C4-2B (cell line): ENCODE measurements at regions not wholly inside any gene's neighbourhood (a gene's known extent, or its start where the extent isn't known, plus 50 kb on each side); places are given as distances from the start of the nearest gene placed in this dataset.

Experiments used
- ZFX ChIP-seq: fragments of 450-650 bp; IDR thresholded peaks from 2 replicates; pipeline ENCODE4 v1.6.1; 2017
- TF ChIP-seq, protein P1 (sequence below): fragments of 450-650 bp; conservative IDR thresholded peaks from 2 replicates; pipeline ENCODE4 v1.5.1; 2017; ENCODE audit warnings: mild to moderate bottlenecking

GRCh38 chrX:118252967-118253366 lies 92.9 kb upstream of the WDR44 start:
- TF ChIP-seq, protein P1, sequence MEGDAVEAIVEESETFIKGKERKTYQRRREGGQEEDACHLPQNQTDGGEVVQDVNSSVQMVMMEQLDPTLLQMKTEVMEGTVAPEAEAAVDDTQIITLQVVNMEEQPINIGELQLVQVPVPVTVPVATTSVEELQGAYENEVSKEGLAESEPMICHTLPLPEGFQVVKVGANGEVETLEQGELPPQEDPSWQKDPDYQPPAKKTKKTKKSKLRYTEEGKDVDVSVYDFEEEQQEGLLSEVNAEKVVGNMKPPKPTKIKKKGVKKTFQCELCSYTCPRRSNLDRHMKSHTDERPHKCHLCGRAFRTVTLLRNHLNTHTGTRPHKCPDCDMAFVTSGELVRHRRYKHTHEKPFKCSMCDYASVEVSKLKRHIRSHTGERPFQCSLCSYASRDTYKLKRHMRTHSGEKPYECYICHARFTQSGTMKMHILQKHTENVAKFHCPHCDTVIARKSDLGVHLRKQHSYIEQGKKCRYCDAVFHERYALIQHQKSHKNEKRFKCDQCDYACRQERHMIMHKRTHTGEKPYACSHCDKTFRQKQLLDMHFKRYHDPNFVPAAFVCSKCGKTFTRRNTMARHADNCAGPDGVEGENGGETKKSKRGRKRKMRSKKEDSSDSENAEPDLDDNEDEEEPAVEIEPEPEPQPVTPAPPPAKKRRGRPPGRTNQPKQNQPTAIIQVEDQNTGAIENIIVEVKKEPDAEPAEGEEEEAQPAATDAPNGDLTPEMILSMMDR: no peak
- TF ChIP-seq ZFX: no peak
